Keratinocyte (primary cell): ENCODE measurements at regions not wholly inside any gene's neighbourhood (a gene's known extent, or its start where the extent isn't known, plus 50 kb on each side); places are given as distances from the start of the nearest gene placed in this dataset.

Source experiments
- DNase-seq: peaks from one replicate; pipeline ENCODE4 v3.0.0-alpha.2; 2011; ENCODE audit warnings: low read depth, missing footprints, low spot score
- FAIRE-seq: peaks from 2 replicates; lab custom pipeline; 2011; peaks lifted over from hg19 to GRCh38; lab: Jason Lieb, UNC
- H2AFZ ChIP-seq: 2 replicates; pipeline ENCODE4 v1.6.0; 2012; ENCODE audit warnings: low read length, control low read depth, inconsistent platforms; ENCODE audit not compliant: control insufficient read depth
- H3K27ac ChIP-seq: 2 replicates; pipeline ENCODE4 v1.5.1; 2011; ENCODE audit warnings: low read length; ENCODE audit not compliant: control insufficient read depth, insufficient read depth
- H3K27me3 ChIP-seq: 3 replicates; pipeline ENCODE4 v1.6.0; 2011; ENCODE audit warnings: low read length; ENCODE audit not compliant: control insufficient read depth, insufficient read depth; ENCODE audit errors: extremely low read depth
- H3K36me3 ChIP-seq, 2 experiments: 2 replicates in 1 of 2; 3 replicates in 1 of 2; pipeline ENCODE4 v1.5.1; 2011; ENCODE audit warnings: low read length in 2 of 2, mild to moderate bottlenecking in 1 of 2; ENCODE audit not compliant: control insufficient read depth in 2 of 2, insufficient read depth in 2 of 2; ENCODE audit errors: extremely low read depth in 1 of 2
- H3K4me1 ChIP-seq: 3 replicates; pipeline ENCODE4 v1.5.1; 2011; ENCODE audit warnings: low read length; ENCODE audit not compliant: control insufficient read depth, insufficient read depth; ENCODE audit errors: extremely low read depth
- H3K4me2 ChIP-seq: 3 replicates; pipeline ENCODE4 v1.6.0; 2011; ENCODE audit warnings: low read depth, low read length; ENCODE audit not compliant: control insufficient read depth, insufficient read depth; ENCODE audit errors: extremely low read depth
- H3K4me3 ChIP-seq, 3 experiments: fragments of 200-600 bp in 1 of 3; sonication (generic) in 1 of 3; 2 replicates in 2 of 3; 3 replicates in 1 of 3; pipeline ENCODE4 v1.5.1; 2011 to 2016; ENCODE audit warnings: low read length in 3 of 3, mild to moderate bottlenecking in 3 of 3, control low read depth in 2 of 3, inconsistent platforms in 1 of 3, low read depth in 1 of 3, mixed read lengths in 1 of 3, mixed run types in 1 of 3, moderate library complexity in 1 of 3; ENCODE audit not compliant: control insufficient read depth in 2 of 3, insufficient read depth in 2 of 3; ENCODE audit errors: extremely low read depth in 1 of 3
- H3K79me2 ChIP-seq: 2 replicates; pipeline ENCODE4 v1.6.0; 2012; ENCODE audit warnings: low read length; ENCODE audit not compliant: control insufficient read depth, insufficient read depth
- H3K9ac ChIP-seq: 3 replicates; pipeline ENCODE4 v1.6.0; 2011; ENCODE audit warnings: low read length; ENCODE audit not compliant: control insufficient read depth, insufficient read depth; ENCODE audit errors: extremely low read depth
- H3K9me1 ChIP-seq: 3 replicates; pipeline ENCODE4 v1.6.0; 2011; ENCODE audit warnings: low read length; ENCODE audit not compliant: control insufficient read depth, insufficient read depth; ENCODE audit errors: extremely low read depth
- H3K9me3 ChIP-seq: 2 replicates; pipeline ENCODE4 v1.5.1; 2012; ENCODE audit warnings: low read depth, low read length; ENCODE audit not compliant: control insufficient read depth
- H4K20me1 ChIP-seq: 3 replicates; pipeline ENCODE4 v1.6.0; 2011; ENCODE audit warnings: low read length; ENCODE audit not compliant: control insufficient read depth, insufficient read depth; ENCODE audit errors: extremely low read depth
- CTCF ChIP-seq, 3 experiments: IDR thresholded peaks in 1 of 3; conservative IDR thresholded peaks in 1 of 3; optimal IDR thresholded peaks in 1 of 3; 2 replicates in 2 of 3; 3 replicates in 1 of 3; pipeline versions ENCODE3 to v1.5.1; 2011; ENCODE audit warnings: low read length in 3 of 3, mild to moderate bottlenecking in 3 of 3, moderate library complexity in 2 of 3, control low read depth in 1 of 3, inconsistent platforms in 1 of 3; ENCODE audit not compliant: insufficient read depth in 2 of 3; ENCODE audit errors: extremely low read depth in 1 of 3
- EZH2 ChIP-seq: IDR thresholded peaks from one replicate; pipeline ENCODE4 v1.6.1; 2012; ENCODE audit warnings: inconsistent platforms, mild to moderate bottlenecking, low read length, moderate library complexity
- dilution Hi-C: fragments of 300-500 bp; cut with MboI; formaldehyde crosslinking; loops from one replicate; pipeline ENCODE4 v1.7.0; 2020; ENCODE audit warnings: low sequenced_read_pairs; ENCODE audit not compliant: extremely low pct_ligation_motif_present

GRCh38 chr16:76157629-76158028, 119.6 kb upstream of the CNTNAP4 start:
- no peaks in the 10 kb centered on the region for H3K9me1 ChIP-seq
- no peaks in the 10 kb centered on the region for H3K36me3 ChIP-seq
- no peaks in the 10 kb centered on the region for H3K27me3 ChIP-seq
- H3K79me2 ChIP-seq: no peaks in the 10 kb centered on the region
- H3K4me1 ChIP-seq: no peaks in the 10 kb centered on the region
- FAIRE-seq (no peak), DNase-seq (no peak)
- H3K4me3 ChIP-seq: no peak overlapping the region
- H3K4me2 ChIP-seq: no peak overlapping the region
- dilution Hi-C loops: no loop called here
- TF ChIP-seq EZH2 (no peak), CTCF (optimal IDR thresholded peaks at IDR 0.05 in 1 of 3, IDR thresholded peaks at IDR 0.05 in 1 of 3, conservative IDR thresholded peaks at IDR 0.05 in 1 of 3; ENCODE audit: extremely low read depth in 1 of 3, insufficient read depth in 2 of 3, low read length in 3 of 3) (no peak)
- no peak overlapping the region for H3K9ac ChIP-seq
- no peaks in the 10 kb centered on the region for H3K9me3 ChIP-seq
- no peak overlapping the region for H3K27ac ChIP-seq
- no peak overlapping the region for H2AFZ ChIP-seq
- no peaks in the 10 kb centered on the region for H4K20me1 ChIP-seq

- no peak overlapping the region for H3K4me3 ChIP-seq
- no peaks in the 10 kb centered on the region for H3K36me3 ChIP-seq
- H3K79me2 ChIP-seq: no peaks in the 10 kb centered on the region
- no peak overlapping the region for H3K27ac ChIP-seq
- H3K27me3 ChIP-seq: no peaks in the 10 kb centered on the region
- dilution Hi-C loops: no loop called here
- H3K4me2 ChIP-seq: no peak overlapping the region
- DNase-seq: no peak
- H2AFZ ChIP-seq: no peak overlapping the region
- no peaks in the 10 kb centered on the region for H4K20me1 ChIP-seq
- no peak overlapping the region for H3K9ac ChIP-seq
- no peak for FAIRE-seq
- no peaks in the 10 kb centered on the region for H3K9me1 ChIP-seq
- no peaks in the 10 kb centered on the region for H3K9me3 ChIP-seq
- TF ChIP-seq CTCF (optimal IDR thresholded peaks at IDR 0.05 in 1 of 3, IDR thresholded peaks at IDR 0.05 in 1 of 3, conservative IDR thresholded peaks at IDR 0.05 in 1 of 3; ENCODE audit: extremely low read depth in 1 of 3, insufficient read depth in 2 of 3, low read length in 3 of 3): no peak
- no peak for TF ChIP-seq EZH2
- no peaks in the 10 kb centered on the region for H3K4me1 ChIP-seq
Observed at GRCh38 chr16:76162046-76162445, 115.2 kb upstream of the CNTNAP4 start.
